ENCODE measurements at regions not wholly inside any gene's neighbourhood (a gene's known extent, or its start where the extent isn't known, plus 50 kb on each side); places are given as distances from the start of the nearest gene placed in this dataset.

- no peak for DNase-seq
Measured at GRCh38 chr7:54963155-54963554, 55.7 kb upstream of the EGFR start.

GRCh38 chr7:54964136-54964535 is 54.7 kb upstream of the EGFR start:
- DNase-seq, result no peak

DNA sequence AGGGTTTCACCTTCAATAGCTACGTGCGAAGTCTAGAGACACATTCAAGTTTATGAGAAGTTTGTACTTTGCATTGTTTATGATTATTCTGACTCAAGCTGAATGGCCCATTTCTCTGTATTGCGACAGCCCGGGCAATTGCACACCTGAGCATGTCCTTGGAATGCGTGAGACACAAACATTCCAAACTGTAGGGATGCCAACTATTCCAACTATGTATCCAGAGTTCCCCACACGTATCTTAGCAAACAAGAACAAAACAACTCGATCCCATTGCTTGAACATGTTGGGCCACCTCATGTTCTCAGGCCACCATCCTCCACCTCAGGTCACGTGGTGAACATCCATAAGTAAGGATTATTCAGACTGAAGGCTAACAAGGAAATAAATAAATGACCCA is 51.4 kb upstream of the EGFR start:
- no peak for DNase-seq

- no peak for DNase-seq
Measured at GRCh38 chr7:54968018-54968417, 50.8 kb upstream of the EGFR start.

Data from activated CD4-positive, alpha-beta T cell treated with anti-CD3 and anti-CD28 coated beads, Interleukin-2, amount 50 U/mL, for 48 hours (primary cell).